DMS79 treated with DMSO at 0.1 percent for 48 hours (cell line): ENCODE measurements at regions not wholly inside any gene's neighbourhood (a gene's known extent, or its start where the extent isn't known, plus 50 kb on each side); places are given as distances from the start of the nearest gene placed in this dataset.
A peak's percentile ranks its signal among the peaks of the same experiment; 100 is the strongest.

Experiments used
- DNase-seq: peaks from one replicate; lab custom pipeline; 2025; lab: John Stamatoyannopoulos, UW

DNA sequence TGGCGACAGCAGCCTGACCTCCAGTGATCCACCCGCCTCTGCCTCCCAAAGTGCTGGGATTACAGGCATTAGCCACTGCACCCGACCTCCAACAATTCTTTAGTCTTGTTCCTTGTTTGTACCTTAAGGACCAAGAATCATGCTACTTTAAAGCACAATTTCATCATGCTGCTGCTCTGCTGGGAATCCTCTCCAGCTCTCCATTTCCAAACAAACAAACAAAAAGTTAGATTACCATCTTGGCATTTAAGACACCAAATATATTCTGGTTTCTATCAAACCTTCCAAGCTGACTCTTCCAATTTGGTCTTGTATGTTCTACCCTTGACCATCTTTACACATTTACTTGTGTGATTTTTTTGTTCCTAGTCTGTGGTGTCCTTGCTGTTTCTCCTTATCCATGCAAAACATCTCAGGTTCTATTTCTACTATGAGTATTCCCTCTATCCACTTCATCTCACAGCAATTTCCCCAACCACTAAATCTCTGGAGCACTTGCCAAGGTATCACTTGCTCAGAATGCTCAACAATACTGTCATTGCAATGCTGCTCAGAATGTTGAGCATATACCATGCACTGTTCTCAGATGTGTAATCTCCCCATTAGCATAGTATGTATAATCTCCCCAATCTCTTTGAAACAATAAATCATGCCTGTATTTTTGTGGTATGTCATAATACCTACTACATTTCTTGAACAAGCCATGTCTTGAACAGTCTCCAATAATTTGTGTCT lies 73.2 kb upstream of the GALNT5 start:
- no peak for DNase-seq

DNA sequence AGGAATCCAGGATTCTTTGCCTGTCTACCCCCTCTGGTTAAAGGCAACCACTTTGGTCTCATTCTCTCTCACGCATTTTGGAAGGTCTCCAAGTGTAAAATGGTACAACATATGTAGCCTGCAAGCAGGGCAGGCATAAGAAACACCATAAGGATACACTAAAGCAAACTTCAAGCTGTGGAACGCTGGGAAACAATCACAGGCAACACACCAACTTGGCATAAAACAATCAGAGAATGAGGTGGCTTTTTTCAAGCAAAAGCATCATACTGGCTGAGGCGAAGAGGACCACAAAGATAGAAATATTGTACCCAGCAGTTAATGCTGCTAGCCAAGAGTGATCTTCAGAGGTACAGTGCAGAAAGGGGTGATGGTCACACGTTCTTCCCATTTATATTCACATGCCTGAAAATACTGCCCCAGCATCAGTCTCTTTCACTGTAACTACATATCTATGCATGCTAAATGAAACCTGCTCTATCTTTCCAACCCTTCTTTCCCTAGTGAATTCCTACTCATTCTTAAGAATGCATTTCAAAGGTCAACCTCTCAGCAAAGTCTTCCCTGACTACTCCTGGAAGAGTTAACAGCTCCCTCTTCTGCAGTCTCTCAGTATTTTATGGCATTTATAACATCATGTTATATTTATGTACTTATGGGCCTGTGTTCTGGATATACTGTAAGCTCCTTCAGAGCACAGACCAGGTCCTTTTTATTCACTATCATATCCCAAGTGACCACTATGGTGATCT lies 71.9 kb upstream of the GALNT5 start:
- DNase-seq, result no peak

DNA sequence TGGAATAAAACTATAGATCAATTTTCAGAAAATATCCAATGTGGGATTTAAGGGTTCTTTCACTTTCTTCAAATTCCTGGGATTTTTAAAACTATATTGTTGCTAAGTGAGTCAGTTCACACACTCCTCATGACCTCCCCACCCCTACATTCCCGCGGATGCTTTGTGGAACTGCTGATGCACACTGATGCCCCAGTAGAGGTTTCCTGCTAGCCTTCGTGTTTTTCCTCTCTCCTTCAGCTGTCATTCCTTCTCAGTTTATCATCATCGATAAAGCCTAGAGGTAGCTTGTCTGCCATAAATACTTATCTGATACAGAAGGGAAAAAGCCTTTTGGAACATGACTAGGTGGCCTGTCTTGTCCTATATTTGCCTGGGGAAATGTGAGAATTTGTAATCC lies 67.4 kb upstream of the GALNT5 start:
- no peak for DNase-seq

DNA sequence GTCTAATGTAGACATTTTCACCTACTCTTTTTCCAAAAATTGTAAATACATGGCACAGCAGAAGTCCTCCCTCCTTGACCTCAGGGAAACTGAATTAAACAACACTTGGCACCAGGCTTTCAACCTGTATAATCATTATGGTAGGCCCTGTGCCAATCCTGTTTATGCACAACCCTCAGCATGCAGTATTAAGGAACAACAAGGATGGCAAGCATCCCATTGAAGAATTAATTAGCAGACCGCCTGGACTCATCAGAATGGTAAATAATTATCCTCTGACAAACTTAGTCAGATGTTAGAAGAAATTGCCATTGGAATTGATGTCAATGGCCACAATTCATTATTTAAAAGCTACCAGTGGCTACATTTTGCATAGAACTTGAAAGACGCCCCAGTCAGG lies 66.3 kb upstream of the GALNT5 start:
- DNase-seq, result no peak

DNA sequence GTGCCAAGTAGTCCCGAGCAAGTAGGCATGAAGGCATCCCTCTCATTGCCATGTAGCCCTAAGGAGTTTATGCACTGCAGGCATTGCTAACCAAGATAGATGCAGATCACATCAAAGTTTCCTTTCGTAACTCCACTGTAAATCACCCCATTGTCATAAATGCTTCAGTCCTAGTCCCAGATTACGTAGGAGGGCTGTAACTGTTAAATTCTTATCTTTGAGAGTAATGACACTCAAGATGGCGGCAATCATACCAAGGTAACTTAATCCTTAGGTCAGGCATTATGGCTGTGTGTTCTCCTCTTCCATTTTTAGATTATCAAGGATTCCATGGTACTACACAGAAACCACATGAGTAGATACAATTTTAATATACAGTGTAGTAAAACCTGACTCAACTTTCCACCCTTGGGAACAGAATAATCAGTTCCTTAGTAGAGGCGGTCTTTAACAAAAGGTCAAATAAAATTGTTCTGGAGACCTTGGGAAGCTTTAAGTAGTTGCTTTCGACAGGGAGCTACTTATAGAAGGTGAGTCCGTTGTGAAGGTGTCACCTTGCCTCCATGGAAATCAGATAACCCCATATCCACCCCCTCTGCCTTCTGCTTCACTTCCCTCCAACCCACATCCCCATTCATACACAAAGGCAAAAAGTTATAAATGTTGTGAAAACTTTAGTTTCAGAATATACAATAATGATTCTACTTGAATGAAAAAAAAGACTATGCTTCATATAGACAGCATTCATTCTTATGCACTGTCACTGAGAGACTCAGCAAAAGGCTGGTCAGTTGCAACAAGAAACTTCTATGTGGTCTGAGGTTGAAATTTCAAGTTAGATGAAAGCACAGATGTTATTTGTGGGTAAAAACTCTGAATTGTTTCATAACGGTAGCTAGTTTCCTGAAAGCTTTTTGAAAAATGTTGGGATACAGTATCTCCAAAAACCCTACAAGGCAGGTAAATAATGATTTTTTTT lies 64.8 kb upstream of the GALNT5 start:
- DNase-seq, result no peak

DNA sequence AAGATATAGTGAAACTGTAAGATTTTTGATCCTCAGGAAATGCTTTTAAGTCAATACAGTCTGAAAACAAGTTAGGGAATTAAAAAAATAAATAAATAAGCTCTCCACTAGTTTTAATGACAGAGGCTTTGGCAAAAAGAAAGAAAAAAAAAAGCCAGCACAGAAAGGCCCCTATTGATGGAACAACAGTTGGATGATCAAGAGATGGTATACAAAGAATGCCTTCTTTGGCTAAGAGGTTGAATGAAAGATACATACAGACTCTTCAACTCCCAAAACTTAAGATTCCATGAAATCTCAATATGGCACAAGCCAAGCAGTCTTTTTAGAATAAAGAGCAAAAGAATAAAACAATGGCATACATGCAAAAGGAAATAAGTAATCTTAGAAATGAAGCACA lies 64.0 kb upstream of the GALNT5 start:
- DNase-seq, result no peak

DNA sequence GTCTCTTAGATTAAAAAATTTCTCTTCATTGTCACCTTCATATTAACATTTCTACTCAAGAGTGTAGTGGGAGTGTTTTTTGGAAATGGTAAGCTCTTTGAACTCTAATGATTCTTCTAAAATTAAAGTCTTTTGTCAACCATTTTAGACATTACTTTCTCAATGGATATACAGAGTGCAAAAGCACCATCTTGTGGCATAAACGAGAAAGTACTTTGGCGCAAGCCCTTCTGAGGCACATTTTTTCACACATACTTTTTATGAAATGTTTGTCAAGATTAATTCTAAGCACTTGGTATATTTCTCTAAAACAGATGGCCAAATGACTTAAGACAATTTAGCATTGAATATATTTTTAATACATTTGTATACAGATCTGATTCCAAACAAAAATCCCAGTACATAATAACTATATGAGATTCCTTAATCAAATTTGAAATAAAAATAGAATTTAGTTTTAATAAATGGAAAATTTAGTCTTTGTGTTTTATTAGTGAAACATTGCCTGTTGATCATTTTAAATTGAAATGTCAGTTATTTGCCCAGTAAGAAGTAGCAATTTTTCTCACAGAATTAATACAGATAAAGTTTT lies 63.3 kb upstream of the GALNT5 start:
- DNase-seq, result peak; percentile 11

DNA sequence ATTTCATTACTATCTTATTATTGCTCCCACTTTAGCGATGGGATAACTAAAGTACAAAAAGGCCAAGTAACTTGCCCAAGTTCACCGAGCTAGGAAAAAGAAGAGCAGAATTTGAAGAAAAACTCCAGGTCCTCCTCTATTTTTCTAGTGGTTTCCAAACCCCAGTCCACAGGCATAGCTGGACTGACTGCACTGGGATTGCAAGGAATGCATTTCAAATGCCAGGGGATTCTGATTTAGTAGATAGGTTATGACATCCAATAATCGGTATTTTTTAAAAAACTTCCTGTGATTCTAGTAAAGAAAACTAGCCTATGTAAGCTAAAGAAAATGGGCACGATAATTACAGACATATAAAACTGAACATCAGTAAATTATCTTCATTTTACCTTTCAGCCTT lies 62.7 kb upstream of the GALNT5 start:
- no peak for DNase-seq

DNA sequence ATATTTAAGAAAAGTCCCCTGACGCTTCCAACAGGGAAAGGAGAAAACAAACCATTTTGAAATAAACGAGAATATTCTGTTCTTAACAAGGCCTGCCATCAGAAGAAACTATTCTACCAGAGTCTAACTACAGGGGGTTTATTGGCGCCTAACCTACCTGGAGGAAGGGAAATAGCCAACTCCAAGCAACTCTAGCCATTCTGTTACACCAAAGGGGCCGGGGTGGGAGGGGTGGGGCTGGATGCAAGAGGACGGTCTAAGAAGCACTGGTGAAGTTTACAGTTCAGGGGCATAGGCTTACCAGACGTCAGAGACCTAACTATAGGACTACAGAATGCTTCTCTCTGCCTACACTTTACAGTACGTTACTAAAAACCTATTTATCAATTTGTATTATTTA lies 60.5 kb upstream of the GALNT5 start:
- DNase-seq, result no peak

DNA sequence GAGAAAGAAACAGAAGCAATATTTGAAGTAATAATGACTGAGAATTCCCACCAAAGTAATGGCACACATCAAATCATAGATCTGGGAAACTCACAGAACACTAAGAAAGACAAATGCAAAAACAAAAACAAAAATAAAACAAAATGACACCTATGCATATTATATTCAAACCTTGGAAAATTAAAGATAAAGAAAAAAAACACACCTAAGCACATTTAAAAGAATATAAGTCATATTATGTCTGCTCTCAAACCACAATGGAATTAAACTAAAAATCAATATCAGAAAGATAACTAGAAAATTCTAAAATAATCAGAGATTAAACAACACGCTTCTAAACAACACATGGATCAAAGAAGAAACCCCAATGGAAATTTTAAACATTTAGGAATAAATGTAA lies 59.7 kb upstream of the GALNT5 start:
- DNase-seq, result no peak

DNA sequence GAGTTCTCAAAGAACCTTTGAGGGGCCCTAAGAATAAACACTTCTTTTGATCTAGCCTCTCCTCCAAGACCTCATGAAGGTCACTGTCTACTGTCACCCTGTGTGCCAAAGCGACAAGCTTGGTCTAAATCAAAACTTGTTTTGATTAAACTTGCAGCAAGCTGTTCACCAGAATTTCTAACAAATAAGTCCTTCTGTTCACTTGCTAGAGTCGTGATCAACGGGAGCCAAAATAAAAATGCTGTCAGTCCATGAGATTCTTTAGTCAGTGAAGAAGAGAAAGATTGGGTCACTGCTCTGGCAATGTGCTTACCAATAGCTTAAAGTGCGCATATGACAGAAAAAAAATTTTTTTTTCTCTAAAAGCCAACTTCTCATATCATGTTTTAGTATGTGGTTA lies 53.9 kb upstream of the GALNT5 start:
- DNase-seq, result no peak

DNA sequence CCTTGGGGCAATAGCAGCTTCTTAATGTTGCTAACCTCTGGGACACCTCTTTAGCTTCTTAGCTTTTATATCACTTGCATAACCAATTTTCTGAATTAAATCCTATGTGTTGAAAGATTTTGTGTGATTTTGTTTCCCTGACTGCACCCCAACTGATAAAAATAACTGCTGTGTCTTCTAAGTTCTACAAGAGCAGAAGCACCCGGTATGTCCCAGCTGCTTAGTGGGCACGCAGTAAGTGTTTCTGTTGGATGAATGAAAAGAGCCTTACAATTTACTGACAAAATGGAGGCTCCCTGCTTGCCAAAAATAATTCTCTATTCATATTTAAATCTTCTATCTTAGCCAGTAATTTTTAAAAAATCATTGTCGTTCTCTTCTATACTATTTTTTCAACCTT lies 53.1 kb upstream of the GALNT5 start:
- DNase-seq, result no peak

DNA sequence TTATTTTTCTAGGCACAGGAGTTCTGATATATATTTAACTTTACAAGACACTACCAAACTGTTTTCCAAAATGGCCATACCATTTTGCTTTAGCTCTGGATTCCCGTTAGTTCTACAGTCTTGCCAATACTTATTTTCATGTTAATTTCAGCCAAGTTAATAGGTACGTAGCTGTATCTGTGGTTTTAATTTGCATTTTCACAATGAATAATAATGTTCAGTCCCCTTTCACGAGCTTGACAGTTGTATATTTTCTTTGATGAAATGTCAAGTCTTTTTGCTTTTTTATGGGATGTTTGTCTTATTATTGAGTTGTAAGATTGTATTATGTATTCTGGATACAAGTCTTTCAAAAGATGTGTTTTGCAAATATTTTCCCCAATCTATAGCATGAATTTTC lies 50.6 kb upstream of the GALNT5 start:
- no peak for DNase-seq
